ENCODE measurements at regions not wholly inside any gene's neighbourhood (a gene's known extent, or its start where the extent isn't known, plus 50 kb on each side); places are given as distances from the start of the nearest gene placed in this dataset.

DNA sequence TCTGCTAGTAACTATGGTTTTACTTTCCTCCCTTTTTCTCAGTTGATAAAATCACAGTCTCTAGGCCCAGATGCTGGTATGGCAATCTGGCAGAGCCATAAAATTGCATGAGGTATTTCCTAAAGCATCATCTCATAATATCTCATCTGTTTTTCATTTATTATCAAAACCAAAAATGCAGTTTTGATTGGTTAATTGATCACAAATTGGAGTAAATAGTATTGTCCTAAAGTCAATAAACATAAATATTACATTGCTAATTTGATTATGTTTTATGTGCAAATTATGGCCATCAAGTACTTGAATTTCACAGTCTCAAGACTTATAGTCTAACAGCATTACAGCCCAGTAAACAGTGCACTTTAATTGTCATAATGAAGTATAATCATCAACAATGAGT, 2365.6 kb downstream of the ARAP2 start:
- Histone ChIP-seq H3K4me3 (ENCODE audit: low read length in 3 of 3) (no peak overlapping the region), H3K36me3 (ENCODE audit: control insufficient read depth in 2 of 3, insufficient read depth in 3 of 3, low read length in 3 of 3) (no peaks in the 10 kb centered on the region), H3K4me1 (ENCODE audit: control insufficient read depth in 2 of 3, insufficient read depth in 2 of 3, low read depth in 1 of 3, low read length in 3 of 3) (no peaks in the 10 kb centered on the region), H3K27ac (ENCODE audit: low read depth in 2 of 2, low read length in 2 of 2) (no peak overlapping the region), H3K9ac (ENCODE audit: low read length in 3 of 3) (no peak overlapping the region), H3K27me3 (ENCODE audit: control insufficient read depth, insufficient read depth, low read length) (no peaks in the 10 kb centered on the region), H3K9me3 (ENCODE audit: control insufficient read depth in 2 of 3, insufficient read depth in 1 of 3, low read length in 3 of 3) (peaks cover 0 to 1% (median 0%) of the 10 kb centered on the region in 3 donors)
- intact Hi-C loops (cut with DNase I) = no loop called here
- TF ChIP-seq, protein P1, sequence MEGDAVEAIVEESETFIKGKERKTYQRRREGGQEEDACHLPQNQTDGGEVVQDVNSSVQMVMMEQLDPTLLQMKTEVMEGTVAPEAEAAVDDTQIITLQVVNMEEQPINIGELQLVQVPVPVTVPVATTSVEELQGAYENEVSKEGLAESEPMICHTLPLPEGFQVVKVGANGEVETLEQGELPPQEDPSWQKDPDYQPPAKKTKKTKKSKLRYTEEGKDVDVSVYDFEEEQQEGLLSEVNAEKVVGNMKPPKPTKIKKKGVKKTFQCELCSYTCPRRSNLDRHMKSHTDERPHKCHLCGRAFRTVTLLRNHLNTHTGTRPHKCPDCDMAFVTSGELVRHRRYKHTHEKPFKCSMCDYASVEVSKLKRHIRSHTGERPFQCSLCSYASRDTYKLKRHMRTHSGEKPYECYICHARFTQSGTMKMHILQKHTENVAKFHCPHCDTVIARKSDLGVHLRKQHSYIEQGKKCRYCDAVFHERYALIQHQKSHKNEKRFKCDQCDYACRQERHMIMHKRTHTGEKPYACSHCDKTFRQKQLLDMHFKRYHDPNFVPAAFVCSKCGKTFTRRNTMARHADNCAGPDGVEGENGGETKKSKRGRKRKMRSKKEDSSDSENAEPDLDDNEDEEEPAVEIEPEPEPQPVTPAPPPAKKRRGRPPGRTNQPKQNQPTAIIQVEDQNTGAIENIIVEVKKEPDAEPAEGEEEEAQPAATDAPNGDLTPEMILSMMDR (IDR thresholded peaks at IDR 0.05; ENCODE audit: borderline replicate concordance, extremely low read depth, insufficient read depth) = no peak
- DNase-seq = no peak
- no peak for FAIRE-seq

DNA sequence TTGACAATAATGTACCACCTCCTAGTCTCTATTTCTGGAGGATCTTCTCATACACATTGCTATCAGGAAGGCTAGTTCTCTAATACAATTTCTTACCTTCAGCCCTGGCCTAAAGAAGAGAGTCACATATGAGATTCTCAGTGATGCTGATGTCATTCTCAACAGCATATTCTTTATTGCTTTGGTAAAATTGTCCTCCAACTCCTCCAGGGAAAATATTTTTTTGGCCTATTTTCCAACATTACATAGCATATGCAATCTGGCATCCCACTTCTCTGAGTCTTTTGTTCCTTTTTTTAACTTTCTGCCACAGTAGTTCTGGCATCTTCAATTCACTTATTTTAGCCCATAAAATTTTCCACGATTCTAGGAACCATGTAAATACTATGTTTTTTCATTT, 2363.1 kb downstream of the ARAP2 start:
- no peak for FAIRE-seq
- intact Hi-C loops (cut with DNase I) = no loop called here

DNA sequence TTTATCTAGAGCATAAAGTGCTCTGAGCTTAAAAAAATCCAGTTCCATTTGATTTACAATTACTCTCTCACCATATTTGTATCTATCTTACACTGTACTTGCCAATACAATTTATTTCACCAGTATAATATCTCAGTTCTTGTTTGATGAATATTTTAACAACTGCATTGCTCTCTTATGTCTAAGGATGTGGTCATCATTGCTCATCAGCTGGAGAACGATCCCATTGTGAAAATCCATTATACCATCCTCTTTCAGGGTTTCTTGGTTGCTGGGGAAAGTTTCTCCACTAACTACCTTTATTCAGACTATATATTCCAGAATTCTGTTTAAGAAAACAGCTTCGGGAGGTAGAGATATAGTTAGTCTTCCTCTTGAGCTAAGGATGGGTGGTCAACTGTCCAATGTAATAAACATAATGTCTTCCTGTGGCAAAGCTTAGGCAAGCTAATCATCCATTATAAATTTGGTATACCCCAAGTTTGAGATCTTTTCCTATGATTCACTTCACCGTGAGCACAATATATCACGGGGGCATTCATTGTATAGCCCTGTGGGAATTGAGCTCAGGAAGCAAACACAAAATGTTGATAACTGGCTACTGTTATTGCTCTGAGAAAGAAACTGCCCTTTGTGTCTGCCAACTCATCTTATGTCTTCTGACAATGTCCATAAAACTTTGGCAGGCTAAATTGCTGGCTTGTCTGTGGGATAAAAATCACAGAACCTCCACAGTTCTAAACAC, 2361.9 kb downstream of the ARAP2 start:
- Histone ChIP-seq H3K36me3 (ENCODE audit: control insufficient read depth in 2 of 3, insufficient read depth in 3 of 3, low read length in 3 of 3) (no peaks in the 10 kb centered on the region), H3K9me3 (ENCODE audit: control insufficient read depth in 2 of 3, insufficient read depth in 1 of 3, low read length in 3 of 3) (no peaks in the 10 kb centered on the region), H3K27ac (ENCODE audit: low read depth in 2 of 2, low read length in 2 of 2) (no peak overlapping the region), H3K27me3 (ENCODE audit: control insufficient read depth, insufficient read depth, low read length) (no peaks in the 10 kb centered on the region), H3K4me3 (ENCODE audit: low read length in 3 of 3) (no peak overlapping the region), H3K4me1 (ENCODE audit: control insufficient read depth in 2 of 3, insufficient read depth in 2 of 3, low read depth in 1 of 3, low read length in 3 of 3) (no peaks in the 10 kb centered on the region), H3K9ac (ENCODE audit: low read length in 3 of 3) (no peak overlapping the region)
- intact Hi-C loops (cut with DNase I) = no loop called here
- DNase-seq (no peak), FAIRE-seq (no peak)
- TF ChIP-seq, protein P1 (IDR thresholded peaks at IDR 0.05; ENCODE audit: borderline replicate concordance, extremely low read depth, insufficient read depth) = no peak

More for the DNA sequence above, 2363.1 kb downstream of the ARAP2 start:
- no peak overlapping the region for H3K4me3 ChIP-seq (ENCODE audit: low read length in 3 of 3)
- H3K27ac ChIP-seq (ENCODE audit: low read depth in 2 of 2, low read length in 2 of 2) = no peak overlapping the region
- H3K9me3 ChIP-seq (ENCODE audit: control insufficient read depth in 2 of 3, insufficient read depth in 1 of 3, low read length in 3 of 3) = no peaks in the 10 kb centered on the region
- H3K9ac ChIP-seq (ENCODE audit: low read length in 3 of 3) = no peak overlapping the region
- no peaks in the 10 kb centered on the region for H3K4me1 ChIP-seq (ENCODE audit: control insufficient read depth in 2 of 3, insufficient read depth in 2 of 3, low read depth in 1 of 3, low read length in 3 of 3)
- H3K36me3 ChIP-seq (ENCODE audit: control insufficient read depth in 2 of 3, insufficient read depth in 3 of 3, low read length in 3 of 3) = no peaks in the 10 kb centered on the region
- TF ChIP-seq, protein P1 (IDR thresholded peaks at IDR 0.05; ENCODE audit: borderline replicate concordance, extremely low read depth, insufficient read depth) = no peak
- H3K27me3 ChIP-seq (ENCODE audit: control insufficient read depth, insufficient read depth, low read length) = no peaks in the 10 kb centered on the region
- DNase-seq = no peak

All from kidney (tissue), 13 donors.